ENCODE measurements at regions not wholly inside any gene's neighbourhood (a gene's known extent, or its start where the extent isn't known, plus 50 kb on each side); places are given as distances from the start of the nearest gene placed in this dataset.

DNA sequence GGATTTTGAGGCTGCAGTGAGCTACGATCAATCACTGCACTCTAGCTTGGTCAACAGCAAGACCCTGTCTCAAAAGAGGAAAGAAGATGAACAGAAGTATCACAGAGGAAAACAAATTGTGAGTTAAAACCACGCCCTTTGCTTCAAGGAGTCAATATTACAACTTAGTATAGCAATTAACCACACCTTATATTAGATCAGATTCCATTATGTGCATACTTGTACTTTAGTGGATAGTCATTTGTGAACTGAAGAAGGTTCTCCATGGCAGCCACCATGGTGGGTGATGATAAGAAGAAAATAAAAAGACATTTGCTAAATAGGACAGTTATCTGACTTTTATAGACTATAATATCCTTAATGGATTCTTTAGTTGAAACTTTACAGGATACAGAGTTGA, 72.3 kb upstream of the EFEMP1 start:
- TF ChIP-seq, protein P1, sequence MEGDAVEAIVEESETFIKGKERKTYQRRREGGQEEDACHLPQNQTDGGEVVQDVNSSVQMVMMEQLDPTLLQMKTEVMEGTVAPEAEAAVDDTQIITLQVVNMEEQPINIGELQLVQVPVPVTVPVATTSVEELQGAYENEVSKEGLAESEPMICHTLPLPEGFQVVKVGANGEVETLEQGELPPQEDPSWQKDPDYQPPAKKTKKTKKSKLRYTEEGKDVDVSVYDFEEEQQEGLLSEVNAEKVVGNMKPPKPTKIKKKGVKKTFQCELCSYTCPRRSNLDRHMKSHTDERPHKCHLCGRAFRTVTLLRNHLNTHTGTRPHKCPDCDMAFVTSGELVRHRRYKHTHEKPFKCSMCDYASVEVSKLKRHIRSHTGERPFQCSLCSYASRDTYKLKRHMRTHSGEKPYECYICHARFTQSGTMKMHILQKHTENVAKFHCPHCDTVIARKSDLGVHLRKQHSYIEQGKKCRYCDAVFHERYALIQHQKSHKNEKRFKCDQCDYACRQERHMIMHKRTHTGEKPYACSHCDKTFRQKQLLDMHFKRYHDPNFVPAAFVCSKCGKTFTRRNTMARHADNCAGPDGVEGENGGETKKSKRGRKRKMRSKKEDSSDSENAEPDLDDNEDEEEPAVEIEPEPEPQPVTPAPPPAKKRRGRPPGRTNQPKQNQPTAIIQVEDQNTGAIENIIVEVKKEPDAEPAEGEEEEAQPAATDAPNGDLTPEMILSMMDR (IDR thresholded peaks at IDR 0.05): no peak
- no peak for TF ChIP-seq POLR2A (IDR thresholded peaks at IDR 0.05)

Measured in upper lobe of left lung (tissue), 4 donors.